HEK293 (cell line): ENCODE measurements at regions not wholly inside any gene's neighbourhood (a gene's known extent, or its start where the extent isn't known, plus 50 kb on each side); places are given as distances from the start of the nearest gene placed in this dataset.

Source experiments
- CTCF ChIA-PET: fragments of 350-600 bp; formaldehyde crosslinking; extraction: SDS; loops from one replicate; lab custom pipeline; 2021; ENCODE audit warnings: antibody characterized with exemption; lab: Yijun Ruan, JAX
- POLR2A ChIA-PET: fragments of 300-600 bp; formaldehyde crosslinking; extraction: SDS; loops from one replicate; lab custom pipeline; 2020; ENCODE audit warnings: antibody characterized with exemption, inconsistent platforms; lab: Yijun Ruan, JAX
- H3K27ac ChIP-seq: fragments of 200-500 bp; sonication (Bioruptor generic); 2 replicates; pipeline ENCODE4 v1.5.1; 2014; ENCODE audit warnings: low read depth, low read length, control low read depth, inconsistent platforms; ENCODE audit errors: extremely low read depth
- H3K36me3 ChIP-seq, 2 experiments: fragments of 200-500 bp in 1 of 2; sonication (Bioruptor generic) in 1 of 2; 1 replicate in 1 of 2; 2 replicates in 1 of 2; pipeline ENCODE4 v1.5.1; 2014 to 2017; ENCODE audit warnings: inconsistent platforms in 2 of 2, low read length in 2 of 2; ENCODE audit not compliant: control insufficient read depth in 2 of 2, insufficient read depth in 1 of 2
- H3K4me1 ChIP-seq: fragments of 200-500 bp; sonication (Bioruptor generic); 2 replicates; pipeline ENCODE4 v1.5.1; 2014; ENCODE audit warnings: mild to moderate bottlenecking, low read length, inconsistent platforms; ENCODE audit not compliant: control insufficient read depth, insufficient read depth
- H3K4me3 ChIP-seq: 2 replicates; pipeline ENCODE4 v1.5.1; 2011; ENCODE audit warnings: low read depth, mild to moderate bottlenecking, control low read depth, low read length, moderate library complexity
- H3K9me3 ChIP-seq: fragments of 200-500 bp; sonication (Bioruptor generic); 2 replicates; pipeline ENCODE4 v1.5.1; 2014; ENCODE audit warnings: low read depth, low read length, inconsistent platforms; ENCODE audit not compliant: control insufficient read depth, insufficient read depth
- EGR2 ChIP-seq: fragments of 450-650 bp; formaldehyde crosslinking; IDR thresholded peaks from 2 replicates; pipeline ENCODE4 v1.5.1; 2016; ENCODE audit warnings: low read depth, missing biosample characterization, missing genetic modification characterization
- ELK4 ChIP-seq: IDR thresholded peaks from 2 replicates; pipeline ENCODE4 v1.6.1; 2011; ENCODE audit warnings: mild to moderate bottlenecking, low read depth, low read length, borderline replicate concordance
- HIC1 ChIP-seq: fragments of 450-650 bp; formaldehyde crosslinking; IDR thresholded peaks from 2 replicates; pipeline ENCODE4 v1.5.1; 2016; ENCODE audit warnings: missing biosample characterization, missing genetic modification characterization
- SALL2 ChIP-seq: fragments of 450-650 bp; formaldehyde crosslinking; IDR thresholded peaks from 2 replicates; pipeline ENCODE4 v1.5.0; 2017; ENCODE audit warnings: missing biosample characterization, mild to moderate bottlenecking, missing genetic modification characterization, borderline replicate concordance
- SP7 ChIP-seq: fragments of 450-650 bp; formaldehyde crosslinking; IDR thresholded peaks from 2 replicates; pipeline ENCODE4 v1.5.1; 2016; ENCODE audit warnings: missing biosample characterization, missing genetic modification characterization
- YY2 ChIP-seq: fragments of 450-650 bp; formaldehyde crosslinking; IDR thresholded peaks from 2 replicates; pipeline ENCODE4 v1.5.1; 2016; ENCODE audit warnings: missing biosample characterization, missing genetic modification characterization
- ZNF16 ChIP-seq: fragments of 450-650 bp; formaldehyde crosslinking; IDR thresholded peaks from 2 replicates; pipeline ENCODE4 v1.5.1; 2016; ENCODE audit warnings: low read depth, missing biosample characterization, missing genetic modification characterization
- ZNF211 ChIP-seq: fragments of 450-650 bp; formaldehyde crosslinking; IDR thresholded peaks from 2 replicates; pipeline ENCODE4 v1.5.1; 2016; ENCODE audit warnings: low read depth, missing biosample characterization, missing genetic modification characterization
- ZNF274 ChIP-seq, 2 experiments: fragments of 200-500 bp in 1 of 2; fragments of 450-650 bp in 1 of 2; sonication (Bioruptor generic) in 1 of 2; formaldehyde crosslinking in 1 of 2; IDR thresholded peaks; 2 replicates each; pipeline versions ENCODE4 v1.5.1 to v1.6.1; 2014 to 2016; ENCODE audit warnings: borderline replicate concordance in 1 of 2, inconsistent platforms in 1 of 2, low read length in 1 of 2, missing biosample characterization in 1 of 2, missing genetic modification characterization in 1 of 2
- ZNF354C ChIP-seq: fragments of 450-650 bp; formaldehyde crosslinking; IDR thresholded peaks from 2 replicates; pipeline ENCODE4 v1.5.1; 2016; ENCODE audit warnings: missing biosample characterization, missing genetic modification characterization, low read depth, borderline replicate concordance
- ZNF366 ChIP-seq: fragments of 450-650 bp; formaldehyde crosslinking; conservative IDR thresholded peaks from 2 replicates; pipeline ENCODE4 v1.5.1; 2016; ENCODE audit warnings: missing biosample characterization, missing genetic modification characterization
- ZNF398 ChIP-seq: fragments of 450-650 bp; formaldehyde crosslinking; IDR thresholded peaks from 2 replicates; pipeline ENCODE4 v1.5.1; 2017; ENCODE audit warnings: missing biosample characterization, missing genetic modification characterization
- ZNF544 ChIP-seq: fragments of 450-650 bp; formaldehyde crosslinking; IDR thresholded peaks from 2 replicates; pipeline ENCODE4 v1.5.0; 2017; ENCODE audit warnings: missing biosample characterization, missing genetic modification characterization
- ZNF558 ChIP-seq: fragments of 450-650 bp; formaldehyde crosslinking; IDR thresholded peaks from 2 replicates; pipeline ENCODE4 v1.5.1; 2016; ENCODE audit warnings: missing biosample characterization, missing genetic modification characterization
- ZNF560 ChIP-seq: fragments of 450-650 bp; formaldehyde crosslinking; IDR thresholded peaks from 2 replicates; pipeline ENCODE4 v1.5.1; 2017; ENCODE audit warnings: missing biosample characterization, missing genetic modification characterization, borderline replicate concordance
- ZNF580 ChIP-seq: fragments of 450-650 bp; formaldehyde crosslinking; IDR thresholded peaks from 2 replicates; pipeline ENCODE4 v1.5.1; 2016; ENCODE audit warnings: missing biosample characterization, missing genetic modification characterization
- ZNF600 ChIP-seq: fragments of 450-650 bp; formaldehyde crosslinking; IDR thresholded peaks from 2 replicates; pipeline ENCODE4 v1.5.1; 2016; ENCODE audit warnings: missing biosample characterization, missing genetic modification characterization
- ZNF664 ChIP-seq: fragments of 450-650 bp; formaldehyde crosslinking; IDR thresholded peaks from 2 replicates; pipeline ENCODE4 v1.5.1; 2016; ENCODE audit warnings: missing biosample characterization, missing genetic modification characterization
- ZNF704 ChIP-seq: fragments of 450-650 bp; formaldehyde crosslinking; IDR thresholded peaks from 2 replicates; pipeline ENCODE4 v1.5.1; 2016; ENCODE audit warnings: missing biosample characterization, missing genetic modification characterization
- ZNF843 ChIP-seq: fragments of 450-650 bp; formaldehyde crosslinking; IDR thresholded peaks from 2 replicates; pipeline ENCODE4 v1.5.1; 2016; ENCODE audit warnings: missing biosample characterization, missing genetic modification characterization
- ZSCAN18 ChIP-seq: fragments of 450-650 bp; formaldehyde crosslinking; IDR thresholded peaks from 2 replicates; pipeline ENCODE4 v1.5.1; 2016; ENCODE audit warnings: missing biosample characterization, missing genetic modification characterization
- ZSCAN23 ChIP-seq: fragments of 450-650 bp; formaldehyde crosslinking; IDR thresholded peaks from 2 replicates; pipeline ENCODE4 v1.5.1; 2016; ENCODE audit warnings: missing biosample characterization, missing genetic modification characterization
- ZSCAN30 ChIP-seq: fragments of 450-650 bp; IDR thresholded peaks from 2 replicates; pipeline ENCODE4 v1.5.1; 2018; ENCODE audit warnings: missing biosample characterization, mild to moderate bottlenecking, missing genetic modification characterization, moderate library complexity
- ZSCAN5A ChIP-seq: fragments of 450-650 bp; formaldehyde crosslinking; IDR thresholded peaks from 2 replicates; pipeline ENCODE4 v1.5.1; 2016; ENCODE audit warnings: missing biosample characterization, missing genetic modification characterization

- ChIA-PET POLR2A (no interaction called here), CTCF (no interaction called here)
- TF ChIP-seq ZNF274 (IDR thresholded peaks at IDR 0.05; ENCODE audit: low read length) (no peak), ZNF274 (tag by site-specific recombination; IDR thresholded peaks at IDR 0.05; ENCODE audit: borderline replicate concordance) (no peak), ZSCAN5A (tag by site-specific recombination) (no peak), ZNF558 (tag by site-specific recombination) (no peak), ZNF211 (no peak), ZSCAN23 (no peak), ZNF544 (tag by site-specific recombination) (no peak), YY2 (tag by site-specific recombination) (no peak), ZNF704 (no peak), ZNF600 (no peak), ZNF664 (tag by site-specific recombination) (no peak), ELK4 (no peak), ZNF843 (tag by site-specific recombination) (no peak), SP7 (tag by site-specific recombination) (no peak), ZNF366 (tag by site-specific recombination) (no peak)
Measured at GRCh38 chr18:57954935-57955334, 89.1 kb upstream of the NEDD4L start.

GRCh38 chr18:57953883-57954282 is 90.1 kb upstream of the NEDD4L start:
- CTCF ChIA-PET: no interaction called here

More at GRCh38 chr18:57954935-57955334, 89.1 kb upstream of the NEDD4L start:
- no peaks in the 10 kb centered on the region for H3K9me3 ChIP-seq
- no peak overlapping the region for H3K27ac ChIP-seq
- no peak overlapping the region for H3K4me3 ChIP-seq
- H3K4me1 ChIP-seq: 0 out of 2 replicates have a peak, but pooled peaks cover 5% of the 10 kb centered on the region
- H3K36me3 ChIP-seq: no peaks in the 10 kb centered on the region

More at GRCh38 chr18:57953883-57954282, 90.1 kb upstream of the NEDD4L start:
- Histone ChIP-seq H3K9me3 (no peaks in the 10 kb centered on the region), H3K4me1 (0 out of 2 replicates have a peak, but pooled peaks cover 5% of the 10 kb centered on the region), H3K27ac (no peak overlapping the region), H3K36me3 (no peaks in the 10 kb centered on the region), H3K4me3 (no peak overlapping the region)
- TF ChIP-seq ZSCAN30 (tag by site-specific recombination) (no peak), SALL2 (tag by site-specific recombination) (no peak), EGR2 (tag by site-specific recombination) (no peak), HIC1 (no peak), ZNF16 (no peak), ZSCAN18 (tag by site-specific recombination) (no peak), ZNF398 (no peak), ZNF580 (tag by site-specific recombination) (no peak), ZNF560 (tag by site-specific recombination) (no peak), ZNF354C (tag by site-specific recombination) (no peak)
- POLR2A ChIA-PET: no interaction called here
